EH (cell line): ENCODE measurements at regions not wholly inside any gene's neighbourhood (a gene's known extent, or its start where the extent isn't known, plus 50 kb on each side); places are given as distances from the start of the nearest gene placed in this dataset.

Experiments used
- DNase-seq: peaks from one replicate; pipeline ENCODE4 v3.0.0-alpha.2; 2015; ENCODE audit warnings: low read depth

DNA sequence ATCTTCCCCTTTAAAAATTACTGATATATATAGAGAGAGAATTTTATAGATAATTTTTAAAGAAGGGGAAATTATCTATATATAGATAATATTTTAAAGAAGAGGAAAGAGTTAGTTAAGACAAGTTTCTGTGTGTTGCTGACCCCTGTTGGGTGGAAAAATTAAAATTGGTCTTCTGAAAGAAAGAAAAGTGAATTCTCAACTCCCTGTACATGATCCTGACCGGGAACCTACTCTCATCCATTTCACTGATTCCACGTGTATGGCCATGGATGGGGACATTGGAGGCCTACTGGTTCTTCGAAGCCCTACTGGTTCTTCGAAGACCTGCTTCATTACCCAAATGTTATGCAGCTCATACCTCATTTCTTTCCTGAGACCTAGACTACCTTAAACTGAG is 53.0 kb upstream of the TCF21 start:
- peak; percentile 7 for DNase-seq

GRCh38 chr6:133837801-133838349 is 51.0 kb upstream of the TCF21 start:
- peak; percentile 42 for DNase-seq
